PFSK-1 (cell line): ENCODE measurements at regions not wholly inside any gene's neighbourhood (a gene's known extent, or its start where the extent isn't known, plus 50 kb on each side); places are given as distances from the start of the nearest gene placed in this dataset.

Experiments used
- POLR2AphosphoS5 ChIP-seq: IDR thresholded peaks from 2 replicates; pipeline ENCODE4 v1.6.1; 2012; ENCODE audit warnings: low read depth, mild to moderate bottlenecking, control low read depth, low read length, moderate library complexity
- TAF1 ChIP-seq: IDR thresholded peaks from 2 replicates; pipeline ENCODE4 v1.6.1; 2012; ENCODE audit warnings: low read length, control low read depth, borderline replicate concordance; ENCODE audit not compliant: insufficient read depth

DNA sequence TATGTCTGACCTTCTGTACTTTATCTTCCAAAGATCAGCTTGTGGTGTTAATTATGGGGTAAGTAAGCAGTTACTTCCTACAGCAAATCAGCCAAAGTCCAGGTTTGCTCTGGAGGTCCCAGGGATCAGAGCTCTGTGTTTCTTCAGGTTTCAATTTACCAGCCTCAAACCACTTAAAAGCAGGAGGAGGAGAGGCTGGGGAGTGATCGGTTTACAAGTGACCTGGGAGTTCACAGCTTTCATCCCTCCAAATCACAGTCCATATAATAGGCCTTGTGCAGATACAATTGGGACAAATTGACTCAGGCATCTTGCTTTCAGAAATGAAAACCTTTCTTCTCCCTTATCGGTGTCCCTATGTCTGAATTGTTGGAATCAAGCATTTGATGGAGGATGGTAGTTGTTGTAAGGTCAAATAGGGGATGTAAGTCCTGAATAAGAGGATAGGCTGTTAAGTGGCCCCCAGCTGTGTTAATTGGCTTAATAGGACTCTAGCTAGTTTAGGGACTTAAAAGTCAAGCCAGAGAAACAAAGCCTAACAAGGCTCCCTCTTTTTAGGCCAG is 188.0 kb upstream of the NT5C1B start:
- TF ChIP-seq POLR2AphosphoS5 (no peak), TAF1 (no peak)
